Stimulated activated naive CD8-positive, alpha-beta T cell treated with anti-CD3 and anti-CD28 coated beads, Interleukin-15, amount 100 ng/mL, for 72 hours (primary cell): ENCODE measurements at regions not wholly inside any gene's neighbourhood (a gene's known extent, or its start where the extent isn't known, plus 50 kb on each side); places are given as distances from the start of the nearest gene placed in this dataset.
A peak's percentile ranks its signal among the peaks of the same experiment; 100 is the strongest.

Experiments
- ATAC-seq: fragments of 150-1000 bp; cut with Tn5 transposase; 2 replicates; pipeline ENCODE4 v1.10.0; 2021; ENCODE audit warnings: mild to moderate bottlenecking, moderate library complexity
- DNase-seq, 2 donors: peaks; one replicate each; pipeline ENCODE4 v3.0.0; 2021 to 2022
- H3K27ac Mint-ChIP-seq, 2 donors: one replicate each; pipeline ENCODE4 v1.8.0; 2022; ENCODE audit warnings: mild to moderate bottlenecking in 2 of 2, mixed read lengths in 2 of 2, moderate library complexity in 2 of 2
- H3K27me3 Mint-ChIP-seq: one replicate; pipeline ENCODE4 v1.8.0; 2022; ENCODE audit warnings: mixed read lengths
- H3K4me1 Mint-ChIP-seq: one replicate; pipeline ENCODE4 v1.8.0; 2022; ENCODE audit warnings: mild to moderate bottlenecking, mixed read lengths
- H3K4me3 Mint-ChIP-seq, 2 donors: one replicate each; pipeline ENCODE4 v1.8.0; 2022; ENCODE audit warnings: mild to moderate bottlenecking in 2 of 2, mixed read lengths in 2 of 2, moderate library complexity in 1 of 2
- H3K9me3 Mint-ChIP-seq, 2 donors: one replicate each; pipeline ENCODE4 v1.8.0; 2022; ENCODE audit warnings: mixed read lengths in 2 of 2

DNA sequence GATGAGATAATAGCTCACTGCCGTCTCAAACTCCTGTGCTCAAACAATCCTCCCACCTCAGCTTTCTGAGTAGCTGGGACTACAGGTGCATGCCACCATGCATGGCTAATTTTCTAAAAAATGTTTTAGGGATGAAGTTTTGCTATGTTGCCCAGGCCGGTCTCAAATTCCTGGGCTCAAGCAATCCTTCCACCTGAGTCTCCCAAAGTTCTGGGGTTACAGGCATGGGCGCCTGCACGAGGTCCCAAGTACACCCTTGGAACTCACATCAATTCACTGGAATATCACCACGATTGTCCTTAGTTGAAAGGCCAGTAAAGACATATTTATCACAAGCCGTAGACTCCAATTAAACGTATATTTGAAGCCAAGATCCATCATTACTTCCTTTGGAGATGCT is 184.6 kb downstream of the IRX1 start:
- ATAC-seq (no peak), DNase-seq (no peak)
- H3K4me1 Mint-ChIP-seq = no peaks in the 10 kb centered on the region
- H3K27ac Mint-ChIP-seq = no peak overlapping the region
- no peaks in the 10 kb centered on the region for H3K27me3 Mint-ChIP-seq
- H3K9me3 Mint-ChIP-seq = peaks cover 0 to 3% of the 10 kb centered on the region in 2 donors
- no peak overlapping the region for H3K4me3 Mint-ChIP-seq

DNA sequence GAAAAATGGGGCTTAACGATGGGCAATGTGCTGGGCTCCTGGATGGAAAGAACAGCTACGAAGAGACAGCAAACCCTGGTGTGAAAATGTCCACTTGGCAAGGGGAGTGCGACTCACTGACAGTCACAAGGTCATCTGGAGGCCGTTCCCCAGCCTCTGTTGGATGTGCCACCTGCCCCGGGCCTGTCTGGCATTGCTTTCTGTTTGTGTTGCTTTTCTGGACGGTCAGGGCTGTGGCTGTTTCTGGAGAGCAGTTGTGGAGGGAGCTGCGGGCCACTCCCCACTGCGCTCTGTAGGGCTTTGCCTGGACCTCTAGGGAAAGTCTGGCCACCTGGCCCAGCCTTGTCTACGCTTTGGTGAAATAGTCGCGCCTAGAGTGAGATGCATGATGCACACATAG is 185.3 kb downstream of the IRX1 start:
- no peak overlapping the region for H3K4me3 Mint-ChIP-seq
- no peak overlapping the region for H3K27ac Mint-ChIP-seq
- DNase-seq = no peak
- no peak for ATAC-seq
- H3K9me3 Mint-ChIP-seq = no peaks in the 10 kb centered on the region
- no peaks in the 10 kb centered on the region for H3K27me3 Mint-ChIP-seq
- no peaks in the 10 kb centered on the region for H3K4me1 Mint-ChIP-seq

DNA sequence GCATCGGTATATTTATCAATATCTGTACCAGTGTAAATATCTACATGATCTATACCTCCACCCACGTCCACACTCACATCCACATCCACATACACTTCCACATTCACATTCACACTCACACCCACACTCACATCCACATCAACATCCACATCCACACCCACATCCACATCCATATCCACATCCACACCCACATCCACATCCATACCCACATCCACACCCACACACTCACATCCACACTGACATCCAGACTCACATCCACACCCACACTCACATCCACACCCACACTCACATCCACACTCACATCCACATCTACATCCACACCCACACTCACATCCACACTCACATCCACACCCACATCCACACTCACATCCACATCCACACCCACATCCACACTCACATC is 189.2 kb downstream of the IRX1 start:
- ATAC-seq (no peak), DNase-seq (no peak)
- Mint-ChIP-seq H3K9me3 (no peaks in the 10 kb centered on the region), H3K27ac (no peak overlapping the region), H3K4me3 (no peak overlapping the region), H3K27me3 (no peaks in the 10 kb centered on the region), H3K4me1 (no peaks in the 10 kb centered on the region)

- no peak for DNase-seq
- no peaks in the 10 kb centered on the region for H3K4me1 Mint-ChIP-seq
- no peaks in the 10 kb centered on the region for H3K9me3 Mint-ChIP-seq
- ATAC-seq = no peak
- no peak overlapping the region for H3K4me3 Mint-ChIP-seq
- no peaks in the 10 kb centered on the region for H3K27me3 Mint-ChIP-seq
- no peak overlapping the region for H3K27ac Mint-ChIP-seq
These were observed 190.5 kb downstream of the IRX1 start for GRCh38 chr5:3786165-3786564.

DNA sequence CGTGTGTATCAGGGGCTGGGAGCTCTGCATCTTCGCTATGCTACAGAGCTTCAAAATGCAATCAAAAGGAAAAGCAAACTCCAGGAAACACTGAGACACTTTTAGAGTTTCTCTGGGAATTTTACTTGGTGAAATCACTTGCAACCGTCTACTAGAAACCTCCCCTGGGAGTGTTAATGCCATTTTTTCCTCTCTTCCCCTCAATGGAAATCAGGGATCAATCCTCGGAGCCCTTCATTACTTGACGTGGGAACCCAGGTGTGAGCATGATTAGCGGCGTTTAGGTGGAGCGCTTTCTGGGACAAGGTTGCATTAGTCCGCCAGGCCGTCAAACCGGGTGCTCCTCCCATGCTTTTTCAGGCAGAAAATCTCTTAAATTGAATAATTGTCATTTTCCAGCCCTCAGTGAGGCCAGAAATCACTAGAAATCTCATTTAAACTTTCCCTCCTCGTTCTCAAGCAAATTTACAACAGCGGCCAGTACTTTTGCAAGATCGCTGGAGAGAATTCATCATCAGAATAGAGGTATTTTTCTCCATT is 191.3 kb downstream of the IRX1 start:
- no peak overlapping the region for H3K27ac Mint-ChIP-seq
- ATAC-seq = no peak

GRCh38 chr5:3787604-3788003 is 192.0 kb downstream of the IRX1 start:
- no peaks in the 10 kb centered on the region for H3K4me1 Mint-ChIP-seq
- no peak for DNase-seq
- no peak overlapping the region for H3K27ac Mint-ChIP-seq
- ATAC-seq = no peak
- H3K9me3 Mint-ChIP-seq = no peaks in the 10 kb centered on the region
- no peak overlapping the region for H3K4me3 Mint-ChIP-seq
- no peaks in the 10 kb centered on the region for H3K27me3 Mint-ChIP-seq

More for the DNA sequence above, 191.3 kb downstream of the IRX1 start:
- DNase-seq = no peak
- Mint-ChIP-seq H3K9me3 (no peaks in the 10 kb centered on the region), H3K27me3 (no peaks in the 10 kb centered on the region), H3K4me1 (no peaks in the 10 kb centered on the region), H3K4me3 (no peak overlapping the region)

- Mint-ChIP-seq H3K4me1 (no peaks in the 10 kb centered on the region), H3K27ac (no peak overlapping the region), H3K27me3 (no peaks in the 10 kb centered on the region), H3K4me3 (no peak overlapping the region), H3K9me3 (peaks cover 0 to 5% of the 10 kb centered on the region in 2 donors)
- no peak for DNase-seq
- no peak for ATAC-seq
These were observed 194.0 kb downstream of the IRX1 start for GRCh38 chr5:3789519-3790193.

- ATAC-seq = no peak
- H3K4me1 Mint-ChIP-seq = no peaks in the 10 kb centered on the region
- DNase-seq = no peak
- H3K27ac Mint-ChIP-seq = no peak overlapping the region
- H3K4me3 Mint-ChIP-seq = no peak overlapping the region
- H3K27me3 Mint-ChIP-seq = no peaks in the 10 kb centered on the region
- peaks cover 12 to 15% of the 10 kb centered on the region in 2 donors for H3K9me3 Mint-ChIP-seq
These were observed 197.5 kb downstream of the IRX1 start for GRCh38 chr5:3793162-3793561.

- Mint-ChIP-seq H3K27ac (no peak overlapping the region), H3K4me3 (no peak overlapping the region), H3K4me1 (no peaks in the 10 kb centered on the region), H3K9me3 (peaks cover 12 to 15% of the 10 kb centered on the region in 2 donors), H3K27me3 (no peaks in the 10 kb centered on the region)
- ATAC-seq (no peak), DNase-seq (no peak)
These were observed 199.0 kb downstream of the IRX1 start for GRCh38 chr5:3794611-3795010.

- no peak overlapping the region for H3K27ac Mint-ChIP-seq
- no peaks in the 10 kb centered on the region for H3K27me3 Mint-ChIP-seq
- H3K4me1 Mint-ChIP-seq = no peaks in the 10 kb centered on the region
- H3K4me3 Mint-ChIP-seq = no peak overlapping the region
- peaks cover 15 to 20% of the 10 kb centered on the region in 2 donors for H3K9me3 Mint-ChIP-seq
- no peak for DNase-seq
- no peak for ATAC-seq
These were observed 201.1 kb downstream of the IRX1 start for GRCh38 chr5:3796736-3797135.

DNA sequence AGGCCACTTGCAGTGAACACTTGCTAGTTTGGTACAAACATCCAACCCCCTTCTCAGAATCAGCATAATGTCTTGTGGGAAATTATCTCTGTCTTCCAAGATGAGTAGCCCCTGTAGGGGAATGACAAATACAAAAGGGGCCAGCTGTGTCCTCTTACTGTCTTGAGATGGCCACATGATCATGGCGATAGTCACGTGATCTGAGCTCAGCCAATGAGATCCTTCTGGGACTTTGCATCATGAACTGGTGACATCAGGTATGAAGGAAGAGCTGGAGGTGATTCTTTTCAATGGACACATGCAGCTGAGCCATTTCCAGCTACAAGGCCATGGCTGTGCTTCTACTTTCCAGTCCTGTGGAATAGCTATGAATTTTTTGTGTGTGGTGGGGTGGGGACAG is 206.3 kb downstream of the IRX1 start:
- H3K27me3 Mint-ChIP-seq = no peaks in the 10 kb centered on the region
- no peak overlapping the region for H3K27ac Mint-ChIP-seq
- H3K4me3 Mint-ChIP-seq = no peak overlapping the region
- H3K4me1 Mint-ChIP-seq = no peaks in the 10 kb centered on the region
- ATAC-seq (no peak), DNase-seq (no peak)
- H3K9me3 Mint-ChIP-seq = peaks cover 7 to 8% of the 10 kb centered on the region in 2 donors

DNA sequence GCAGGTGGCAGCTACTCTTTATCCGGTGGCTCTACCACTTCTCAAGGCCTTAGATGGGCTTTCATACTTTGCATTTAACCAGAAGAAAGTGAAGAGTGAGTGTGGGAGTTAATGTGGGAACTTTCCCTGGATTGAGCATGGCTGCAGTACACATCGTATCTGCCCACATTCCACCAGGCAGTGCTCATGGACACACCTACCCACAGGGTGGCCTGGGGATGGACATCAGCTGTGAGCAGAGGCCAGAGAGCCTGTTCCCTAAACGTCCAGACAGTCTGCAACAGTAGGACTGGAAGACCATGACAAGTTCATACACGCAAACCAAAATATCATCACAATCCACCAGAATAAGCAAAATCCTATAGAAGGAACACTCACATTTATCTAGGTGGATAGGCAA is 213.8 kb downstream of the IRX1 start:
- DNase-seq = no peak
- ATAC-seq = no peak
- no peaks in the 10 kb centered on the region for H3K4me1 Mint-ChIP-seq
- H3K27me3 Mint-ChIP-seq = no peaks in the 10 kb centered on the region
- H3K4me3 Mint-ChIP-seq = no peak overlapping the region
- no peak overlapping the region for H3K27ac Mint-ChIP-seq
- H3K9me3 Mint-ChIP-seq = peaks cover 22 to 25% of the 10 kb centered on the region in 2 donors

DNA sequence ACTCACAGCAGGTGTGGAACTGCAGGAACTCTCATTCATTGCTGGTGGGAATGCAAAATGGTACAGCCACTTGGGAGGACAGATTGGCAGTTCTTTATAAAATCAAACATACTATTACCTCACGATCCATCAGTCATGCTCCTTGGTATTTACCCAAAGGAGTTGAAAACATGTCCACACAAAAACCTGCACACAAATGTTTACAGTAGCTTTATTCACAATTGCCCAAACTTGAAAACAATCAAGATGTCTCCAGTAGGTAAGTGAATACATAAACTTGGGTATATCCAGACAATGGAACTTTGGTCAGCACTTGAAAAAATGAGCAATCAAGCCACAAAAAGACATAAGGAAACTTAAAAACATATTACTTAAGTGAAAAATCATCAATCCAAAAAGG is 215.5 kb downstream of the IRX1 start:
- no peak for DNase-seq
- Mint-ChIP-seq H3K4me1 (no peaks in the 10 kb centered on the region), H3K27me3 (no peaks in the 10 kb centered on the region), H3K27ac (no peak overlapping the region), H3K4me3 (no peak overlapping the region), H3K9me3 (peaks cover 22 to 31% of the 10 kb centered on the region in 2 donors)
- no peak for ATAC-seq

GRCh38 chr5:3818624-3819023 is 223.0 kb downstream of the IRX1 start:
- Mint-ChIP-seq H3K9me3 (peaks cover 0 to 13% of the 10 kb centered on the region in 2 donors), H3K4me3 (no peak overlapping the region), H3K27ac (no peak overlapping the region), H3K4me1 (no peaks in the 10 kb centered on the region), H3K27me3 (no peaks in the 10 kb centered on the region)
- ATAC-seq (no peak), DNase-seq (no peak)

DNA sequence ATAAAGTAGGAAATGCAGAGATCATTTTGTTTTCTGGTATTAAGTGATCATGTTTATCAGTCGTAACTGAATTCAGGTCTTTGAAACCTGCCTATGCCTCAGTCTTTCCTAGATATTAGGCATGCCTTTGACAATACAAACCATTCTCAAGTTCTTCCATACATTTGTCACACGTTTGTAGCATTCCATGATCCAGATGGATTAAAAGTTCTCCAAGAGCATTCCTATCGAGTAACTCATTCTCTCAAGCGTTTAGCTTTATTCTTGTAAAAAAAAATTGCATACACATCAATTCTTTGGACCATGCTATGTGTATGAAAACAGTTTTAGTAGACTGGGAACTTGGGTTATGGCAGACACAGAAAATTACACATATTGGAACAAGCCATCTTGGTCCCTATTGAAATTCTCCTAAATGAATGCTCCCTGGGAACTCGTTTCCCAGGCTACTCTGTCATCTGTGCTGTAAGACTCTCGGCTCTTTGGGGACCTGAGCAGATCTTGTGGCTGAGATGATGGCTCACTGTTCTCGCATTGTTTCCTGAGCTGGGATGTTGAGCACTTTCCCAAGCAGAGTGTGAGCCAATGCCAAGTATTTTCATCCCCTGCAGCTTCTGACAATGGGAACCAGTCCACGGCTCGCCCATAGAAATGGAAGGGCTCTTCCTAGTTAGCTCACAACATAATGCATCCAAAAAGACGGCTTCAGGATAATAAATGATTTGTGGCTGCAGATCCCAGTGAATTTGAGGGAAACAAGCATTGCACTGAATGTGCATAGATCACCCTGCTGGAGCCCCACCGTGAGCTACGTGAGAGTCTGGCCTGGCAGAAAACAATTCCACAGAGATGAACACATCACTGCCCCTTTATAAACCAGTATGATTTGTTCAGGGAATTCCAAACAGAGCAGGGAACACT is 230.2 kb downstream of the IRX1 start:
- no peak for DNase-seq

DNA sequence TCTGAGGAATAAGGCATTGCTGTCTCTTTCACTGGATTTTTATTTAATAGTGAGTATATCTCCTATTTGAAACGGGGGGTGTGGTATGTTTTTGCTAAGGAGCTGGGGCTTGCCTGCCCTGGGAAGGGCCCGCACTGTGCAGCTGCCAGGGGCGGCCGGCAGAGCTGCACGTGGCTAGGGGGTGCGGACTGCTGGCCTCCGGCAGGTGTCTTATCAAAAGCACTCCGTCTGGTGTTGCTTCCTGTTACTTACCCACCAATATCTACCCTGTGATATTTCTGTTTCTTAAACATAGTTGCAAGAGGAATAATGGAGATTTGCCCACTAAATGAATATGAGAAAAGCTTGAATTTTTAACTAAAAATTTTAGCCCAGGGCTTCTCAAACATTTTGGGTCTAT is 232.0 kb downstream of the IRX1 start:
- H3K4me3 Mint-ChIP-seq = no peak overlapping the region
- ATAC-seq (no peak), DNase-seq (no peak)
- no peaks in the 10 kb centered on the region for H3K9me3 Mint-ChIP-seq
- H3K27ac Mint-ChIP-seq = peak overlapping the region in 1 of 2 donors; percentile 52
- no peaks in the 10 kb centered on the region for H3K4me1 Mint-ChIP-seq
- H3K27me3 Mint-ChIP-seq = no peaks in the 10 kb centered on the region

More for the DNA sequence above, 230.2 kb downstream of the IRX1 start:
- H3K9me3 Mint-ChIP-seq = no peaks in the 10 kb centered on the region
- no peak overlapping the region for H3K4me3 Mint-ChIP-seq
- no peaks in the 10 kb centered on the region for H3K27me3 Mint-ChIP-seq
- ATAC-seq = no peak
- H3K4me1 Mint-ChIP-seq = no peaks in the 10 kb centered on the region
- H3K27ac Mint-ChIP-seq = no peak overlapping the region
